HG03064 (cell line): ENCODE measurements at regions not wholly inside any gene's neighbourhood (a gene's known extent, or its start where the extent isn't known, plus 50 kb on each side); places are given as distances from the start of the nearest gene placed in this dataset.

Source experiments
- ATAC-seq: cut with Tn5 transposase; IDR thresholded peaks from one replicate; pipeline ENCODE4 v1.9.1; 2021; ENCODE audit warnings: low read depth; ENCODE audit not compliant: unreplicated experiment

- ATAC-seq, result no peak
Measured at GRCh38 chr12:41936333-41936732, 208.3 kb downstream of the GXYLT1 start.

- ATAC-seq, result no peak
Measured at GRCh38 chr12:41935911-41936310, 208.8 kb downstream of the GXYLT1 start.

GRCh38 chr12:41932470-41932991 is 212.1 kb downstream of the GXYLT1 start:
- ATAC-seq, result no peak

GRCh38 chr12:41930866-41931437 is 213.7 kb downstream of the GXYLT1 start:
- no peak for ATAC-seq

- no peak for ATAC-seq
Measured at GRCh38 chr12:41924111-41924510, 220.6 kb downstream of the GXYLT1 start.

GRCh38 chr12:41923351-41923750 is 221.3 kb downstream of the GXYLT1 start:
- ATAC-seq, result no peak

GRCh38 chr12:41920355-41920754 is 224.3 kb downstream of the GXYLT1 start:
- ATAC-seq, result no peak

GRCh38 chr12:41919526-41920261 is 225.0 kb downstream of the GXYLT1 start:
- ATAC-seq, result no peak

GRCh38 chr12:41919048-41919447 is 225.6 kb downstream of the GXYLT1 start:
- ATAC-seq, result no peak

GRCh38 chr12:41917938-41918341 is 226.7 kb downstream of the GXYLT1 start:
- ATAC-seq, result no peak

GRCh38 chr12:41917181-41917580 is 227.5 kb downstream of the GXYLT1 start:
- no peak for ATAC-seq

- no peak for ATAC-seq
Measured at GRCh38 chr12:41910578-41911320, 233.9 kb downstream of the GXYLT1 start.

GRCh38 chr12:41908206-41908605 is 236.5 kb downstream of the GXYLT1 start:
- no peak for ATAC-seq

GRCh38 chr12:41907550-41907949 is 237.1 kb downstream of the GXYLT1 start:
- no peak for ATAC-seq

GRCh38 chr12:41907021-41907420 is 237.7 kb downstream of the GXYLT1 start:
- ATAC-seq, result no peak

GRCh38 chr12:41905759-41906297 is 238.8 kb downstream of the GXYLT1 start:
- ATAC-seq, result no peak

- no peak for ATAC-seq
Measured at GRCh38 chr12:41905073-41905758, 239.5 kb downstream of the GXYLT1 start.

GRCh38 chr12:41904041-41904440 is 240.6 kb downstream of the GXYLT1 start:
- ATAC-seq, result no peak

- ATAC-seq, result no peak
Measured at GRCh38 chr12:41903014-41903708, 241.5 kb downstream of the GXYLT1 start.

- ATAC-seq, result no peak
Measured at GRCh38 chr12:41899577-41899976, 245.1 kb downstream of the GXYLT1 start.
